Psoas muscle (tissue), 7 donors: ENCODE measurements at regions not wholly inside any gene's neighbourhood (a gene's known extent, or its start where the extent isn't known, plus 50 kb on each side); places are given as distances from the start of the nearest gene placed in this dataset.

Experiments
- ATAC-seq, 4 donors: fragments of 200-7000 bp; cut with Tn5 transposase; one replicate each; pipeline ENCODE4 v1.9.1; 2020; ENCODE audit warnings: moderate library complexity in 3 of 4, mild to moderate bottlenecking in 2 of 4
- DNase-seq, 2 donors: peaks; one replicate each; pipeline ENCODE4 v3.0.0-alpha.2; 2020
- H3K27ac ChIP-seq: fragments of 200-600 bp; one replicate; pipeline ENCODE4 v1.8.0; 2022
- H3K27me3 ChIP-seq, 3 donors: fragments of 200-600 bp in 1 of 3; one replicate each; pipeline versions ENCODE4 v1.6.1 to v1.8.0; 2013 to 2022; ENCODE audit warnings: low read length in 2 of 3, mild to moderate bottlenecking in 2 of 3, moderate library complexity in 1 of 3; ENCODE audit not compliant: insufficient read depth in 3 of 3
- H3K36me3 ChIP-seq, 2 donors: fragments of 200-600 bp in 1 of 2; one replicate each; pipeline versions ENCODE4 v1.6.1 to v1.8.0; 2013 to 2022; ENCODE audit warnings: low read depth in 1 of 2, mild to moderate bottlenecking in 1 of 2, moderate library complexity in 1 of 2; ENCODE audit not compliant: insufficient read depth in 1 of 2
- H3K4me1 ChIP-seq: fragments of 200-600 bp; one replicate; pipeline ENCODE4 v1.8.0; 2022
- H3K4me3 ChIP-seq: fragments of 200-600 bp; one replicate; pipeline ENCODE4 v1.8.0; 2022; ENCODE audit warnings: mild to moderate bottlenecking
- H3K9me3 ChIP-seq: fragments of 200-600 bp; one replicate; pipeline ENCODE4 v1.8.0; 2022
- whole genome bisulfite sequencing, 3 donors: extraction: QIAGEN DNeasy Blood & Tissue Kit; methylation state at CpG; one replicate each; pipeline versions ENCODE4 v1.1.6 to v1.1.7; 2013; 5-methylcytosine and 5-hydroxymethylcytosine counted together
- intact Hi-C, 2 donors: fragments of 100-400 bp; cut with DNase I; formaldehyde crosslinking; loops; one replicate each; pipeline versions ENCODE4 v1.11.0 to v1.14.2; 2022
- TF ChIP-seq, protein P1 (sequence below): fragments of 200-600 bp; IDR thresholded peaks from one replicate; pipeline ENCODE4 v1.8.0; 2022; ENCODE audit warnings: antibody characterized with exemption
- donor health status: healthy with polysubstance abuse.
- donor health status: DM: no; HTN: no; CAD: no; lungs with moderate emphysema.
- donor health status: Bipolar disorder and iron deficiency.
- donor health status: healthy.
- donor health status: DM: yes; HTN: yes; CAD: no.
- donor health status: DM: no; HTN: no; CAD: no.
- donor health status: DM: yes; HTN: yes; CAD: no.

DNA sequence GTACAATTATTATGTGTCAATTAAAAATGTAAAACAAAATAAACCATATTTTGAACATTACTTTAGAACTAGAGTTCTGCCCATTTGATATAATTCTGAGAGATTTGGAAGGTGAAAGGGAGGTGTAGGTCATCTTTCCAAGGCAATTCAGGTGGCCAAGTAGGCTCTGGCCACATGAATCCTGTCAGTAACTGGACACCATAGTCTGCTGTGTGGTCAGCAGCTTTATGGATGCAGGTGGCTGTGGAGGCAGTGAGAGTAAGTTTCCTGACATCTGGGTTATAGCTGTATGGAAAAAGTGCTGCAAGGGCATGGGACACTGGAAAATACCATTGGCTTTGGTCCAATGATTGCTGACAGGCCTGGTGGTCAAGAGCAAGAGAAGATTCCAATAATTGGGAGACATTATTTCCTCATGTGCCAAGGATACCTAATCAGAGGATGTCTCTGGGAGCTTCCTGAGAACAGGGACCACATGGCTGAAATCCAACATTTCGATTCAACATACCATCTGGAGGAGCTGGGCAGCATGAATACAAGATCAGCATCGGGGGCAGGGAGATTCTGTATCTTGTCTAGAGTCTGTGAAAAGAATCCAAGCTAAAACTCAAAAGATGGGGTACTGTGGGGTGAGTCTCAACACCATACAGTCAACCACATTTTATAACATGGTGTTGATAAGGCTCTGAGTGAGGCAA lies 523.1 kb downstream of the MID1IP1 start:
- Histone ChIP-seq H3K27me3 (peaks cover 0 to 22% (median 0%) of the 10 kb centered on the region in 3 donors), H3K9me3 (no peaks in the 10 kb centered on the region), H3K27ac (no peak overlapping the region), H3K4me1 (no peaks in the 10 kb centered on the region), H3K36me3 (no peaks in the 10 kb centered on the region), H3K4me3 (no peak overlapping the region)
- TF ChIP-seq, protein P1, sequence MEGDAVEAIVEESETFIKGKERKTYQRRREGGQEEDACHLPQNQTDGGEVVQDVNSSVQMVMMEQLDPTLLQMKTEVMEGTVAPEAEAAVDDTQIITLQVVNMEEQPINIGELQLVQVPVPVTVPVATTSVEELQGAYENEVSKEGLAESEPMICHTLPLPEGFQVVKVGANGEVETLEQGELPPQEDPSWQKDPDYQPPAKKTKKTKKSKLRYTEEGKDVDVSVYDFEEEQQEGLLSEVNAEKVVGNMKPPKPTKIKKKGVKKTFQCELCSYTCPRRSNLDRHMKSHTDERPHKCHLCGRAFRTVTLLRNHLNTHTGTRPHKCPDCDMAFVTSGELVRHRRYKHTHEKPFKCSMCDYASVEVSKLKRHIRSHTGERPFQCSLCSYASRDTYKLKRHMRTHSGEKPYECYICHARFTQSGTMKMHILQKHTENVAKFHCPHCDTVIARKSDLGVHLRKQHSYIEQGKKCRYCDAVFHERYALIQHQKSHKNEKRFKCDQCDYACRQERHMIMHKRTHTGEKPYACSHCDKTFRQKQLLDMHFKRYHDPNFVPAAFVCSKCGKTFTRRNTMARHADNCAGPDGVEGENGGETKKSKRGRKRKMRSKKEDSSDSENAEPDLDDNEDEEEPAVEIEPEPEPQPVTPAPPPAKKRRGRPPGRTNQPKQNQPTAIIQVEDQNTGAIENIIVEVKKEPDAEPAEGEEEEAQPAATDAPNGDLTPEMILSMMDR: no peak
- ATAC-seq (no peak), DNase-seq (no peak)
- WGBS, 3 donors: 28 to 44% (median 35%) methylated on average over 2 of the region's 2 CpGs
- intact Hi-C loops: no loop called here

DNA sequence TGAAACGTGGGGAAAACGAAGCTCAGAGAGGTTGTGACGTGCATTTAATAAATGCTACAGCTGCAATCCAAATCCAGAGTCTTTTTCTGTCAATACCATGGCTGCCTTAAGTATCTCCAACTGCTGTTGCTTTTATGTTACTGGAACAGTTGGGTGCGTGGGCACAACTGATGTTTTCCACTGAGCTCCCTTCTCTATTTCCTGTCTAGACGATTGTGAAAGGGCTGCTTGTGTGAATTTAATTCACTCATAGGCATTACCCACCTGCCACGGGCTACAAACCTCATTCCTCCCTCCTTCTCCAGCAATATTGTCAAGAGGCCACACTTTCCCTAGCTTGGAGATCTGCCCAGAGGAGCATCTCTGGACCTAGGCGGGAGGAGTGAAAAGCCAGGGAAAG lies 526.0 kb downstream of the MID1IP1 start:
- Histone ChIP-seq H3K27me3 (peaks cover 0 to 35% (median 0%) of the 10 kb centered on the region in 3 donors), H3K4me1 (no peaks in the 10 kb centered on the region), H3K36me3 (no peaks in the 10 kb centered on the region), H3K9me3 (no peaks in the 10 kb centered on the region), H3K4me3 (no peak overlapping the region), H3K27ac (no peak overlapping the region)
- WGBS, 3 donors: 56 to 83% (median 79%) methylated on average over 6 to 7 of the region's 7 CpGs
- intact Hi-C loops: no loop called here
- TF ChIP-seq, protein P1: no peak
- no peak for DNase-seq
- no peak for ATAC-seq

DNA sequence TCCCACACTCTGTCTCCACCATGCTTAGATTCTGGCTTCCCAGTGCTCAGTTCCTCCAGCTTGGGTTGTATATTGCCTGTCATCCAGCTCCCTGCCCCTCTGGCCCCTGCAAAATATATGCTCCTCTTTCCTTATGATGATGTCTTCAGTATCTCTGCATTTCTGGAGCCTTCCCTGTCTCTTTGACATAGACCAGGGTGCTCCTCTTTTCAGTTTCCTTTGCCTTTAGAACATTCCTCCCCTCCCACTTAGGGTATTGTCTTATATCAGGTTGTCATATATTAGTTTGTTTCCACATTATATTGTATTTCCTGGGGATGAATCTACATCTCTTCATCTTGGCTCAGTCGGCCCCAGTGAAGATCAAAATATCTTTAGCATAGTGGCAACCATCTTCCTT lies 526.4 kb downstream of the MID1IP1 start:
- Histone ChIP-seq H3K4me1 (no peaks in the 10 kb centered on the region), H3K27me3 (peaks cover 0 to 35% (median 0%) of the 10 kb centered on the region in 3 donors), H3K4me3 (no peak overlapping the region), H3K36me3 (no peaks in the 10 kb centered on the region), H3K27ac (no peak overlapping the region), H3K9me3 (no peaks in the 10 kb centered on the region)
- intact Hi-C loops: no loop called here
- TF ChIP-seq, protein P1: no peak
- DNase-seq (no peak), ATAC-seq (no peak)
- WGBS, 3 donors: 85 to 94% (median 90%) methylated on average over 1 of the region's 1 CpG

DNA sequence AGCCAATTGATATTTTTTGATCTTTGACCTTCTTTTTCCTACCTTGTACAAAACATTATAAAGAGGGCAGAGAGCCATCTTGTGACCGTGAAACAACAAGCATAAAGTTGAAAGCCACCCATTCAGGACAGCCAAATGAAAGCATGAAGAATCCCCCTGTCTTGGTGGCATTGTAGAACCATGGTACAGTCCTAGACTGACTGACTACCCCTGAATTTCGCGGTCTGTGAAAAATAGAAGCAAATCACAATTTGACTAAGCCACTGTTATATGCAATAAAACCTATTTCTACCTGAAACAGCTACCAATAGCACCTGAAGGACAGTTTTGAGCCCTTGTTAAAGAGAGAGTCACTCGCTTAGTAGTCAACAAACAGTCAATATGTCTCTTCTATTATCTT lies 527.4 kb downstream of the MID1IP1 start:
- whole genome bisulfite sequencing, 3 donors: 57 to 93% (median 69%) methylated on average over 4 of the region's 4 CpGs
- H3K9me3 ChIP-seq: no peaks in the 10 kb centered on the region
- no peak for ATAC-seq
- H3K36me3 ChIP-seq: no peaks in the 10 kb centered on the region
- TF ChIP-seq, protein P1: no peak
- DNase-seq: no peak
- no peaks in the 10 kb centered on the region for H3K4me1 ChIP-seq
- intact Hi-C loops: no loop called here
- H3K27me3 ChIP-seq: peaks cover 0 to 35% (median 0%) of the 10 kb centered on the region in 3 donors
- H3K27ac ChIP-seq: no peak overlapping the region
- H3K4me3 ChIP-seq: no peak overlapping the region
